ENCODE measurements at regions not wholly inside any gene's neighbourhood (a gene's known extent, or its start where the extent isn't known, plus 50 kb on each side); places are given as distances from the start of the nearest gene placed in this dataset.

GRCh38 chr6:51257938-51258337, 439.3 kb downstream of the TFAP2B start:
- Histone ChIP-seq H3K9ac (ENCODE audit: insufficient read depth, low read length) (no peak overlapping the region), H4K20me1 (ENCODE audit: control insufficient read depth, extremely low read depth, insufficient read depth, low read length) (no peaks in the 10 kb centered on the region), H3K4me3 (replicated peaks in 1 of 4; ENCODE audit: control extremely low read depth in 1 of 4, insufficient read depth in 1 of 4, low read depth in 3 of 4, low read length in 4 of 4) (no peak overlapping the region), H3K79me2 (ENCODE audit: control insufficient read depth, insufficient read depth, low read length) (no peaks in the 10 kb centered on the region), H3K27me3 (ENCODE audit: control insufficient read depth, insufficient read depth, low read length) (no peaks in the 10 kb centered on the region), H3K4me1 (ENCODE audit: control insufficient read depth, extremely low read depth, insufficient read depth, low read length) (no peaks in the 10 kb centered on the region), H3K27ac (ENCODE audit: insufficient read depth, low read length) (no peak overlapping the region), H3K9me3 (ENCODE audit: control insufficient read depth, insufficient read depth, low read depth, low read length) (no peaks in the 10 kb centered on the region), H3K36me3 (ENCODE audit: control insufficient read depth, insufficient read depth, low read length) (no peaks in the 10 kb centered on the region), H2AFZ (ENCODE audit: low read length) (no peak overlapping the region), H3K4me2 (ENCODE audit: extremely low read depth, insufficient read depth, low read length) (no peak overlapping the region)
- TF ChIP-seq EZH2 (IDR thresholded peaks at IDR 0.05; ENCODE audit: low read length, missing control alignments): no peak
- no peak for TF ChIP-seq CTCF (conservative IDR thresholded peaks at IDR 0.05 in 1 of 2, IDR thresholded peaks at IDR 0.05 in 1 of 2; ENCODE audit: low read depth in 1 of 2, low read length in 2 of 2)
- DNase-seq (ENCODE audit: low read depth in 2 of 2): no peak

- Histone ChIP-seq H3K4me3 (replicated peaks in 1 of 4; ENCODE audit: control extremely low read depth in 1 of 4, insufficient read depth in 1 of 4, low read depth in 3 of 4, low read length in 4 of 4) (no peak overlapping the region), H3K4me1 (ENCODE audit: control insufficient read depth, extremely low read depth, insufficient read depth, low read length) (no peaks in the 10 kb centered on the region), H3K4me2 (ENCODE audit: extremely low read depth, insufficient read depth, low read length) (no peak overlapping the region), H3K9ac (ENCODE audit: insufficient read depth, low read length) (no peak overlapping the region), H4K20me1 (ENCODE audit: control insufficient read depth, extremely low read depth, insufficient read depth, low read length) (no peaks in the 10 kb centered on the region), H3K27ac (ENCODE audit: insufficient read depth, low read length) (no peak overlapping the region), H2AFZ (ENCODE audit: low read length) (no peak overlapping the region), H3K27me3 (ENCODE audit: control insufficient read depth, insufficient read depth, low read length) (no peaks in the 10 kb centered on the region), H3K9me3 (ENCODE audit: control insufficient read depth, insufficient read depth, low read depth, low read length) (no peaks in the 10 kb centered on the region), H3K36me3 (ENCODE audit: control insufficient read depth, insufficient read depth, low read length) (no peaks in the 10 kb centered on the region), H3K79me2 (ENCODE audit: control insufficient read depth, insufficient read depth, low read length) (no peaks in the 10 kb centered on the region)
- no peak for DNase-seq (ENCODE audit: low read depth in 2 of 2)
- no peak for TF ChIP-seq EZH2 (IDR thresholded peaks at IDR 0.05; ENCODE audit: low read length, missing control alignments)
Measured at GRCh38 chr6:51260003-51260402, 441.3 kb downstream of the TFAP2B start.

GRCh38 chr6:51261691-51262090, 443.0 kb downstream of the TFAP2B start:
- Histone ChIP-seq H3K79me2 (ENCODE audit: control insufficient read depth, insufficient read depth, low read length) (no peaks in the 10 kb centered on the region), H3K27ac (ENCODE audit: insufficient read depth, low read length) (no peak overlapping the region), H3K4me3 (replicated peaks in 1 of 4; ENCODE audit: control extremely low read depth in 1 of 4, insufficient read depth in 1 of 4, low read depth in 3 of 4, low read length in 4 of 4) (no peak overlapping the region), H3K9ac (ENCODE audit: insufficient read depth, low read length) (no peak overlapping the region), H2AFZ (ENCODE audit: low read length) (no peak overlapping the region), H3K4me2 (ENCODE audit: extremely low read depth, insufficient read depth, low read length) (no peak overlapping the region), H3K27me3 (ENCODE audit: control insufficient read depth, insufficient read depth, low read length) (no peaks in the 10 kb centered on the region), H3K4me1 (ENCODE audit: control insufficient read depth, extremely low read depth, insufficient read depth, low read length) (no peaks in the 10 kb centered on the region), H3K36me3 (ENCODE audit: control insufficient read depth, insufficient read depth, low read length) (no peaks in the 10 kb centered on the region), H4K20me1 (ENCODE audit: control insufficient read depth, extremely low read depth, insufficient read depth, low read length) (no peaks in the 10 kb centered on the region), H3K9me3 (ENCODE audit: control insufficient read depth, insufficient read depth, low read depth, low read length) (no peaks in the 10 kb centered on the region)
- TF ChIP-seq EZH2 (IDR thresholded peaks at IDR 0.05; ENCODE audit: low read length, missing control alignments): no peak
- no peak for TF ChIP-seq CTCF (conservative IDR thresholded peaks at IDR 0.05 in 1 of 2, IDR thresholded peaks at IDR 0.05 in 1 of 2; ENCODE audit: low read depth in 1 of 2, low read length in 2 of 2)
- no peak for DNase-seq (ENCODE audit: low read depth in 2 of 2)
